ENCODE measurements at regions not wholly inside any gene's neighbourhood (a gene's known extent, or its start where the extent isn't known, plus 50 kb on each side); places are given as distances from the start of the nearest gene placed in this dataset.

DNA sequence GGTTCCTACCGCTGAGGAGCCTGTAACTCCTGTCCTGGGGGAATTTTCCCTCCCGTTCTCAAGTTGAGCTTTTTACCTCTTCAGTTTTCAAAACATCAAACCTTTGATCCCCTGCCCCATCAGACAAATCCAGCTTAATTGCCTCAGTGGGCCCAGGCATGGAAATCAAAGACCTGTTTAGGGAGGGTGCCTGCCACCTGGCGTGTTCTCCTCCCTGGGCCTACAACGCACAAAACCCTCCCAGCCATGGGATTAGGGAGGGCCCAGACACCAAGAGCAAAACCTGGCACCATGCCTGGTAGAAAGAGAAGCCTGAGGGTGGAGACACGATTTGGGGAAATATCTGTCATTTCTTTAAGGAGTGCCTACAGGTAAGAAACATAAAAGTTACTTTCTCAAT lies 672.9 kb downstream of the BCL11B start:
- TF ChIP-seq POLR2A (IDR thresholded peaks at IDR 0.05; ENCODE audit: low read length), result no peak
- no peak for TF ChIP-seq GATA1 (IDR thresholded peaks at IDR 0.05; ENCODE audit: low read depth, low read length)

All from erythroblast (primary cell).